GM18867 (cell line): ENCODE measurements at regions not wholly inside any gene's neighbourhood (a gene's known extent, or its start where the extent isn't known, plus 50 kb on each side); places are given as distances from the start of the nearest gene placed in this dataset.
"Not testable (repeated sequence)": the region's sequence is repeated elsewhere in the genome, so short reads cannot be mapped to it uniquely, and the experiment has no call there.

Experiments
- ATAC-seq: cut with Tn5 transposase; IDR thresholded peaks from one replicate; pipeline ENCODE4 v1.9.1; 2021; ENCODE audit warnings: mild to moderate bottlenecking, moderate library complexity; ENCODE audit not compliant: unreplicated experiment

DNA sequence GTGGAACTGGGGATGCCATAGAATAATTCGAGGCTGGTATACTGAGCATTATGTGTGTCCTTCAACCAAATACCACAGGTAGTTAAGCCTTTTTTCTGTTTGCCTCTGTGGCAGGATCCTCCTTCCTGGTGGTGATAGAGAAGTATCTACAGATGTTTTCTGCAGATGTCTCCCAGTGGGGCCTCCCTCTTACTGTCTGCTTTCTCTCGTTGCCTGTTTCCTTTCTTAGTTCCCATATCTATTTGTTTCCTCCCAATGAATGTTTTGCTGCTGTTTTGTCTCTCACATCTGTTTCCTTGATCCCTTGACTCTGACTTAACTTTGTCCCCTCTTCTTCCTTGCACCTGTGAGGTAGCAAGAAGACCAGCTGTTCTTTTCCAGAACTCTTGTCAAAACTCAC, 130.9 kb upstream of the NUDT12 start:
- no peak for ATAC-seq

GRCh38 chr5:103690676-103691075, 128.1 kb upstream of the NUDT12 start:
- ATAC-seq = no peak

GRCh38 chr5:103679873-103680272, 117.3 kb upstream of the NUDT12 start:
- no peak for ATAC-seq

DNA sequence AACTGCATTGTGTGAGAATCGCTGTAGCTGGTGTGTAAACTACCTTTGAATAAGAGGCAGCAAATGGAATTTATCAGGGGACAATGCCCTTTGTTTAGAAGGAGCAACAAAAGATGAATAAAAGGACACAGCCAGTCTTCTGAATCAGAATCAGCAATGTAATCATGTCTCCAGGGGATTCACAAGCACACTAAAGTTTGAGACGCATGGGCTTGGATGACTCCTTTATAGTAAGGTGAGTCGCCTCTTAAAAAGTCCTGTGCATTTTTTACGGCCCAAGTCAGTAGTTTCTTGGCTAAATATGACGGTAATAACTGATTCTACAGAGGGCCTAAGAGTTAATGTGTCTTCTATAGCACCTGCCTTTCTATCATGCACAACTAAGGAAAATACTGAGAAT, 113.6 kb upstream of the NUDT12 start:
- ATAC-seq = not testable (repeated sequence)

DNA sequence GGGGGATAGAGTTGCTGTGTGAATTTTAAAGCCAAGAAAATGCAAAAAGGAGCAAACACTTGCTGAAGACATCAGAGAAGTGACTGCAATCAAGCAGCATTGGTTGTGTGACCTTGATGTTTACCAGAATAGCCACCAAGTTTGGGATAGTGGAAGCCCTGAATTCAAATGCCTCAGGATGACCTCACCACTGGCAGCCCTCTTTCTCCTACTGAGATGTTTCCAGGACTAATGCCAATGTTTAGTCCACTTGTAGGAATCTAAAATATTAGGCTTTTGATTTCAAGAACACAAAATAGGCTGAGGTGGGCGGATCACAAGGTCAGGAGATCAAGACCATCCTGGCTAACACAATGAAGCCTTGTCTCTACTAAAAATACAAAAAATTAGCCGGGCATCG, 112.2 kb upstream of the NUDT12 start:
- ATAC-seq = no peak

DNA sequence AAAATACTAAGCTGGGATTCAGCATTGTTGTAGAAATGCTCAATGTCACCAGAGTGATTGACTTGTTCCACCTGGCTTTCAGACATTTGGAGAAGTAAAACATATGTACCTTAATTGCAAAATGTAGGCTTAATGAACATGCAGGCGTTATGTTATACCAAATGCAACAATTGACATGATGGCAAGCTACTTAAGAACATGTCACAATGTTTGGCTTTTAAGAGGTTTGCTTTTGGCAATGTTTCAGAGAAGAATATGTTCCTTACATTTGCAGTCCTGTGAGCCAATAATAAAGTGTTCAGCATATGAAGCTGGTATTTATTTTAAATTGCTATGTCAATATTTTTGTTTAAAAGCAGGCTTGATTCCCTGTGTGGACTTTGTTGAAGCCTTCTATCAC, 111.7 kb upstream of the NUDT12 start:
- ATAC-seq = no peak

DNA sequence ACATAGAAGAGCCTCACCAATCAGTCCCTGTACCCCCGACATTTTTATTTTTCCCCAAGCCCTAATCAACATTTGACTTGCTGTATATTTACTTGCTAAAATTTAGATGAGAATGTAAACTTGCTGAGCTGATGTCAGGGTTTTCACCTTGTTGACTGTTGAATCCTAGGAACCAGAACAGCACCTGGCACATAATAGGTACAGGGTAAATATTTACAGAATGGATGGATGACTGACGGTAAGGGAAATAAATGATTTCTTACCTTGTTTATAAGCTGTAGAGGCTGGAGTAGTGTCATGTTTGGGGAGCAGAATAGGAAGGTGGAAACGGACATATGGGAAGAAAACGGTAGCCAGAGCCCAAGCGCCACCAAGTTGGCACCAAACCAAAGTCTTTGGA, 107.0 kb upstream of the NUDT12 start:
- ATAC-seq = no peak

DNA sequence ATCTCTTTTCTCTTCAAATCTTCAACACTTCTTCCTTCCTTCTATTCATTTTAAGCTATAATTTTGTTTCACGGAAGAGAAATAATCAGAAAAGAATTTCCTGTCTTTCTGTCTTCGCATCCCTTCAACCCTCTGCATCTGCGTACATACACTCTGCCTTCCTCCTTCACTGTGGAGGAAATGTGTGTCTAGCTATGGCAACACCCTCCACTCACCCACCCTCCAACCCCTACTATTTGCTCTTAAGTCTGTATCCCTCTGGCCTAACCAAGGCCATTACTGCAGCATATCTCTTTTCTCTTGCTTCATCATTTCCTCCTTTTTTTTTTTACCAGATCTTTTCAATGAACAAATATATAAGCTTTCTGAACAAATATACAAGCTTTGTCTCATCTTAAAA, 105.7 kb upstream of the NUDT12 start:
- no peak for ATAC-seq

GRCh38 chr5:103667068-103667467, 104.5 kb upstream of the NUDT12 start:
- no peak for ATAC-seq

GRCh38 chr5:103657301-103657700, 94.7 kb upstream of the NUDT12 start:
- no peak for ATAC-seq

- ATAC-seq = no peak
Measured at GRCh38 chr5:103648086-103648485, 85.5 kb upstream of the NUDT12 start.

GRCh38 chr5:103646698-103647614, 84.4 kb upstream of the NUDT12 start:
- ATAC-seq = no peak

- no peak for ATAC-seq
Measured at GRCh38 chr5:103645816-103646215, 83.2 kb upstream of the NUDT12 start.

GRCh38 chr5:103638979-103639378, 76.4 kb upstream of the NUDT12 start:
- no peak for ATAC-seq

DNA sequence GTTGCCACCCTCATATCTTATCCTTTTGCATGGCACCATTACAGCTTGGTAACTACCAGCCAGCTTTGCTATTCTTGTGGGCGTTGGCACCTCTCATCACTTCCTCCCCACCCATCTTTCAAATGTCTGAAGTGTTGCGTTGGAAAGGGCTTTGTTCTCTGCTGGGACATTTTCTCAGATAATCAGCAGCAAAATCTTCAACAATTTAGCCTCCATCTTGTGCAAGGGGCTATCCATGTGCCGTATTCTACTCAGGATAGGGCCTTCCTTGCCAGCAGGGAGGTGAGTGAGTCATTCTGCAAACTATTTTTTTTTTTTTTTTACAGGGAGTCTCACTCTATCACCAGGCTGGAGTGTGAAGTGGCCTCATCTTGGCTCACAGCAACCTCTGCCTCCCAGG, 62.1 kb upstream of the NUDT12 start:
- no peak for ATAC-seq

DNA sequence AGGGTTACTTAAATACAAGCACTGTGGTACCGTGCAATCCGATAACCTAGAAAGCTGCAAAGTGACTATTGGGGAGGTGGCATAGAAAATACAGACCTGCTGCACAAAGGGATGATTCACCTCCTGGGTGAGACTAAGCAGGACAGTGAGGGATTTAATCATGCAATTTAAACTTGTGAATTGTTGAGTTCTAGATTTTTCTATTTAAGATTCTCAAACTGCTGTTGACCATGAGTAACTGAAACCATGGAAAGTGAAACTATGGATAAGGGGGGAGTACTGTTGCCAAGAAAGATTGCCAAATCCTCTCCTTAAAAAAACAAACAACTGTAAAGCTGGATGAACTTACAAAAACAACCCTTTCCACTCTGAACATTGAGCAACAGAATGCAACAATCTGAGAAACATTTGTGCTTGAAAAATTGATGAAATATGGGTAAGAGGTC, 61.5 kb upstream of the NUDT12 start:
- ATAC-seq = no peak

- no peak for ATAC-seq
Measured at GRCh38 chr5:103623425-103623824, 60.8 kb upstream of the NUDT12 start.

DNA sequence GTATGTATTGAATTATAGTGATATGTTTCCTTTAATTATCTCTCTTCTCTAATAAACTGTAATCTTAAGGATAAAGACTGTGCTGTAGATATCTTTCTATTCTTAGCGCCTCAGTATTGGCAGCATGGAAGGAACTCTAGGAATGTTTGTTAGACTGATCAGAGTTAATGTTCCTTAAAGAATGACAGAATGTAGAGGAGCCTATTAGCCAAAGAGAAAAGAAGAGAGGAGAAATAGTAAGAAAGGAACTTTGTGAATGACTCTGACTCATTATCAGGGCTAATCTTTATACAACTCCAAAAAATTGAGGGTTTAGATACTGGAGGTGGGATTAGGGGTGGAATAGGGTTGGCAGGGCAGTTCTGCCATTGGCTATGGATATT, 59.0 kb upstream of the NUDT12 start:
- no peak for ATAC-seq

GRCh38 chr5:103620851-103621547, 58.4 kb upstream of the NUDT12 start:
- no peak for ATAC-seq

DNA sequence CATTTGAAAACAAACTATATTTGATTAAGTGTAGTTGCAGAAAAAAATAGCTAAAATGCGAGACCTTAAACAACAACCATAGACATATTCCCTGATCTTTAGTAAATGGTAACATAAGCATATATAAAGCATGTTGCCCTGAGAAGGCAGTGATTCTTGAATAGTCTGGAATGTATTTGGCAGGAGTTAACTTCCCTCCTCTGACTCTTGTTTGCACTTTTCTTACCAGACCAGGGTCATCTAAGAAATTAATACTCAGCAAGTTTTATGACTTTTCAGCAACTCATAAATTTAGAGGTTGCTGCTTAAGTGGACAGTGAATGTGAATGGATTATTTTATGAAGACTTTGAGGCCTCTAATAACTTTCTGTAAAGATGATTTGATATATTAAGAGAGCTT, 55.3 kb upstream of the NUDT12 start:
- ATAC-seq = no peak

- ATAC-seq = no peak
Measured at GRCh38 chr5:103617090-103617489, 54.5 kb upstream of the NUDT12 start.

DNA sequence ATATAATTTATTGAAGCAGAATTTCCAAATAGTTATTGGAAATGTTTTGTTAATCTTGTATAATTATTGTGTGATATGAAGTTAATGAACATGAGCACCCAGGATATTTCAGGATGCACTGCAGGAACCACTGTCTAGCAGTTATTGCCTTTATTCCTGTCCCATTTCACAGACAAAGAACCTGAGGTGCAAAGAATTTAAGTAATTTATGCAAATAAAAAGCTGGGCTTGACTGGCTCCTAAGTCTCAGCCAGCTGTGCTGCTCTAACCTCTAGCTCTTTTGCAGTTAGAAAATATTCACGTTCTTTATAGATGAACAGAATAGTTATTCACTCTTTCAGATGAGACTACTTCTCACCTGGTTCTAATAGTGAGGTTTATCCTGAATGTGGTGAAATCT, 50.0 kb upstream of the NUDT12 start:
- no peak for ATAC-seq
